Prostate gland (tissue), 2 donors: ENCODE measurements at regions not wholly inside any gene's neighbourhood (a gene's known extent, or its start where the extent isn't known, plus 50 kb on each side); places are given as distances from the start of the nearest gene placed in this dataset.

Source experiments
- DNase-seq: peaks from one replicate; pipeline ENCODE4 v3.0.0-alpha.2; 2019; ENCODE audit warnings: low spot score
- H3K27ac ChIP-seq, 2 donors: fragments of 200-600 bp; sonication (generic); 2 replicates each; pipeline ENCODE4 v1.5.1; 2017 to 2019
- H3K27me3 ChIP-seq: fragments of 200-600 bp; sonication (generic); replicated peaks from 2 replicates; pipeline ENCODE4 v1.5.1; 2019; ENCODE audit not compliant: insufficient read depth
- H3K36me3 ChIP-seq, 2 donors: fragments of 200-600 bp; sonication (generic); 1 replicate in 1 of 2; 2 replicates in 1 of 2; pipeline versions ENCODE4 v1.5.1 to v1.8.1; 2017 to 2019
- H3K4me1 ChIP-seq: fragments of 200-600 bp; sonication (generic); replicated peaks from 2 replicates; pipeline ENCODE4 v1.5.1; 2019
- H3K4me3 ChIP-seq, 2 donors: fragments of 200-600 bp; sonication (generic); 2 replicates each; pipeline ENCODE4 v1.5.1; 2017 to 2019
- H3K9me3 ChIP-seq: fragments of 200-600 bp; sonication (generic); 2 replicates; pipeline ENCODE4 v1.5.1; 2017
- CTCF ChIP-seq, 4 experiments: fragments of 200-600 bp in 2 of 4; fragments of 450-650 bp in 2 of 4; sonication (generic) in 2 of 4; IDR thresholded peaks; 1 replicate in 3 of 4; 2 replicates in 1 of 4; pipeline ENCODE4 v1.5.1; 2016 to 2019; ENCODE audit warnings: antibody characterized with exemption in 4 of 4, mild to moderate bottlenecking in 2 of 4, moderate library complexity in 2 of 4
- POLR2A ChIP-seq: fragments of 450-650 bp; IDR thresholded peaks from one replicate; pipeline ENCODE4 v1.6.1; 2016; ENCODE audit warnings: antibody characterized with exemption, mild to moderate bottlenecking
- POLR2AphosphoS5 ChIP-seq: sonication (generic); formaldehyde crosslinking; IDR thresholded peaks from one replicate; pipeline ENCODE4 v1.6.1; 2017; ENCODE audit warnings: antibody characterized with exemption
- WGBS: methylation state at CpG from one replicate; pipeline ENCODE4 v1.1.5; 2018; 5-methylcytosine and 5-hydroxymethylcytosine counted together
- intact Hi-C: fragments of 100-400 bp; cut with DNase I; formaldehyde crosslinking; loops from one replicate; pipeline ENCODE4 v1.14.2; 2022

- no peaks in the 10 kb centered on the region for H3K36me3 ChIP-seq
- H3K27me3 ChIP-seq: no peaks in the 10 kb centered on the region
- no peaks in the 10 kb centered on the region for H3K9me3 ChIP-seq
- no peak for DNase-seq
- H3K4me3 ChIP-seq: no peak overlapping the region
- H3K27ac ChIP-seq: no peak overlapping the region
- intact Hi-C loops: no loop called here
- TF ChIP-seq POLR2A (no peak), POLR2AphosphoS5 (no peak), CTCF (IDR thresholded peaks at IDR 0.05) (no peak)
- no peaks in the 10 kb centered on the region for H3K4me1 ChIP-seq
- WGBS: 26% methylated on average over 1 of the region's 1 CpG
Observed at GRCh38 chr4:28228561-28229491, 1368.2 kb downstream of the STIM2 start.

- H3K27me3 ChIP-seq: no peaks in the 10 kb centered on the region
- no peak for DNase-seq
- H3K36me3 ChIP-seq: no peaks in the 10 kb centered on the region
- TF ChIP-seq POLR2A (no peak), CTCF (IDR thresholded peaks at IDR 0.05) (no peak), POLR2AphosphoS5 (no peak)
- no peaks in the 10 kb centered on the region for H3K9me3 ChIP-seq
- H3K4me1 ChIP-seq: no peaks in the 10 kb centered on the region
- no peak overlapping the region for H3K4me3 ChIP-seq
- intact Hi-C loops: no loop called here
- WGBS: 36% methylated on average over 2 of the region's 2 CpGs
- no peak overlapping the region for H3K27ac ChIP-seq
Observed at GRCh38 chr4:28232376-28232775, 1371.7 kb downstream of the STIM2 start.

- Histone ChIP-seq H3K27me3 (no peaks in the 10 kb centered on the region), H3K4me3 (no peak overlapping the region), H3K27ac (no peak overlapping the region), H3K36me3 (no peaks in the 10 kb centered on the region), H3K9me3 (no peaks in the 10 kb centered on the region), H3K4me1 (no peaks in the 10 kb centered on the region)
- TF ChIP-seq POLR2AphosphoS5 (no peak), CTCF (IDR thresholded peaks at IDR 0.05) (no peak), POLR2A (no peak)
- intact Hi-C loops: no loop called here
- DNase-seq: no peak
- 44% methylated on average over 1 of the region's 1 CpG for WGBS
Observed at GRCh38 chr4:28232951-28233350, 1372.3 kb downstream of the STIM2 start.

GRCh38 chr4:28233724-28234123 is 1373.1 kb downstream of the STIM2 start:
- no peak for DNase-seq
- intact Hi-C loops: no loop called here
- Histone ChIP-seq H3K4me3 (no peak overlapping the region), H3K27me3 (no peaks in the 10 kb centered on the region), H3K27ac (no peak overlapping the region), H3K9me3 (no peaks in the 10 kb centered on the region), H3K36me3 (no peaks in the 10 kb centered on the region), H3K4me1 (no peaks in the 10 kb centered on the region)
- TF ChIP-seq POLR2AphosphoS5: no peak
- no peak for TF ChIP-seq CTCF (IDR thresholded peaks at IDR 0.05)
- no peak for TF ChIP-seq POLR2A
- 64% methylated on average over 2 of the region's 2 CpGs for WGBS

GRCh38 chr4:28238876-28239275 is 1378.2 kb downstream of the STIM2 start:
- no peak overlapping the region for H3K27ac ChIP-seq
- TF ChIP-seq POLR2AphosphoS5 (no peak), POLR2A (no peak), CTCF (IDR thresholded peaks at IDR 0.05) (no peak)
- no peaks in the 10 kb centered on the region for H3K27me3 ChIP-seq
- no peak overlapping the region for H3K4me3 ChIP-seq
- intact Hi-C loops: no loop called here
- 64% methylated on average over 3 of the region's 3 CpGs for WGBS
- no peaks in the 10 kb centered on the region for H3K36me3 ChIP-seq
- H3K9me3 ChIP-seq: no peaks in the 10 kb centered on the region
- H3K4me1 ChIP-seq: no peaks in the 10 kb centered on the region
- no peak for DNase-seq
